ENCODE measurements at regions not wholly inside any gene's neighbourhood (a gene's known extent, or its start where the extent isn't known, plus 50 kb on each side); places are given as distances from the start of the nearest gene placed in this dataset.

DNA sequence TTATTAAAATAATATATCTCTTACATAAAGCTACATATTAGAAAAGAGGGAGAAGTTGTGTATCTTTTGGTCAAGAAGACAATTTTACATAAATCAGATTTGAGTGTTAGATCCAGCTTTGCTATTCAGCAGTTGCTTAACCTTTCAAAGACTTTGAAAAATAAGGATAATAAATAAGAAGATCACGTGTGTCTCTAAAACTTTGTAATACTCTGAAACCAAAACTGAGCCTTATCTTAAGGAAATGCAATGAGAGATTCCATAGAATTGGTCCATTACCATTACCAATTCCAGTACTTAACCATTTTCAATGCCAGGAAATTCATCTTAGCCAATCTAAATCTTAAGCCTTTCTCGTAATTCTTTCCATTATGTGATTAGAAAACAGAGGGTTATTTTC is 89.2 kb upstream of the COL5A2 start:
- TF ChIP-seq, protein P1, sequence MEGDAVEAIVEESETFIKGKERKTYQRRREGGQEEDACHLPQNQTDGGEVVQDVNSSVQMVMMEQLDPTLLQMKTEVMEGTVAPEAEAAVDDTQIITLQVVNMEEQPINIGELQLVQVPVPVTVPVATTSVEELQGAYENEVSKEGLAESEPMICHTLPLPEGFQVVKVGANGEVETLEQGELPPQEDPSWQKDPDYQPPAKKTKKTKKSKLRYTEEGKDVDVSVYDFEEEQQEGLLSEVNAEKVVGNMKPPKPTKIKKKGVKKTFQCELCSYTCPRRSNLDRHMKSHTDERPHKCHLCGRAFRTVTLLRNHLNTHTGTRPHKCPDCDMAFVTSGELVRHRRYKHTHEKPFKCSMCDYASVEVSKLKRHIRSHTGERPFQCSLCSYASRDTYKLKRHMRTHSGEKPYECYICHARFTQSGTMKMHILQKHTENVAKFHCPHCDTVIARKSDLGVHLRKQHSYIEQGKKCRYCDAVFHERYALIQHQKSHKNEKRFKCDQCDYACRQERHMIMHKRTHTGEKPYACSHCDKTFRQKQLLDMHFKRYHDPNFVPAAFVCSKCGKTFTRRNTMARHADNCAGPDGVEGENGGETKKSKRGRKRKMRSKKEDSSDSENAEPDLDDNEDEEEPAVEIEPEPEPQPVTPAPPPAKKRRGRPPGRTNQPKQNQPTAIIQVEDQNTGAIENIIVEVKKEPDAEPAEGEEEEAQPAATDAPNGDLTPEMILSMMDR (IDR thresholded peaks at IDR 0.05; ENCODE audit: low read length): no peak
- TF ChIP-seq EZH2 (IDR thresholded peaks at IDR 0.05; ENCODE audit: borderline replicate concordance, low read length): no peak
